HG03108 (cell line): ENCODE measurements at regions not wholly inside any gene's neighbourhood (a gene's known extent, or its start where the extent isn't known, plus 50 kb on each side); places are given as distances from the start of the nearest gene placed in this dataset.
A peak's percentile ranks its signal among the peaks of the same experiment; 100 is the strongest.
"Not testable (repeated sequence)": the region's sequence is repeated elsewhere in the genome, so short reads cannot be mapped to it uniquely, and the experiment has no call there.

Source experiments
- ATAC-seq: cut with Tn5 transposase; IDR thresholded peaks from one replicate; pipeline ENCODE4 v1.9.1; 2021; ENCODE audit warnings: moderate library complexity; ENCODE audit not compliant: unreplicated experiment

- ATAC-seq: not testable (repeated sequence)
Measured at GRCh38 chr7:55705728-55706450, 133.6 kb upstream of the VOPP1 start.

GRCh38 chr7:55702831-55703230, 130.5 kb upstream of the VOPP1 start:
- not testable (repeated sequence) for ATAC-seq

- ATAC-seq: not testable (repeated sequence)
Measured at GRCh38 chr7:55699450-55699842, 127.1 kb upstream of the VOPP1 start.

GRCh38 chr7:55698607-55699449, 126.5 kb upstream of the VOPP1 start:
- peak; percentile 93 for ATAC-seq

GRCh38 chr7:55695893-55696701, 123.8 kb upstream of the VOPP1 start:
- not testable (repeated sequence) for ATAC-seq

- ATAC-seq: not testable (repeated sequence)
Measured at GRCh38 chr7:55694484-55694883, 122.2 kb upstream of the VOPP1 start.

- ATAC-seq: not testable (repeated sequence)
Measured at GRCh38 chr7:55688684-55689681, 116.7 kb upstream of the VOPP1 start.

GRCh38 chr7:55688261-55688660, 116.0 kb upstream of the VOPP1 start:
- not testable (repeated sequence) for ATAC-seq

GRCh38 chr7:55687252-55687651, 115.0 kb upstream of the VOPP1 start:
- ATAC-seq: not testable (repeated sequence)

- ATAC-seq: not testable (repeated sequence)
Measured at GRCh38 chr7:55686771-55687170, 114.5 kb upstream of the VOPP1 start.

GRCh38 chr7:55683501-55683900, 111.2 kb upstream of the VOPP1 start:
- ATAC-seq: not testable (repeated sequence)

GRCh38 chr7:55675589-55675988, 103.3 kb upstream of the VOPP1 start:
- not testable (repeated sequence) for ATAC-seq

GRCh38 chr7:55673525-55673924, 101.2 kb upstream of the VOPP1 start:
- not testable (repeated sequence) for ATAC-seq

- not testable (repeated sequence) for ATAC-seq
Measured at GRCh38 chr7:55672084-55672483, 99.8 kb upstream of the VOPP1 start.

GRCh38 chr7:55657654-55658053, 85.4 kb upstream of the VOPP1 start:
- no peak for ATAC-seq

GRCh38 chr7:55651057-55651456, 78.8 kb upstream of the VOPP1 start:
- ATAC-seq: no peak

GRCh38 chr7:55649238-55649637, 76.9 kb upstream of the VOPP1 start:
- ATAC-seq: no peak

- ATAC-seq: no peak
Measured at GRCh38 chr7:55644567-55644966, 72.3 kb upstream of the VOPP1 start.

- no peak for ATAC-seq
Measured at GRCh38 chr7:55642266-55642665, 70.0 kb upstream of the VOPP1 start.

- peak; percentile 88 for ATAC-seq
Measured at GRCh38 chr7:55641811-55642210, 69.5 kb upstream of the VOPP1 start.
